GM12864 (cell line): ENCODE measurements at regions not wholly inside any gene's neighbourhood (a gene's known extent, or its start where the extent isn't known, plus 50 kb on each side); places are given as distances from the start of the nearest gene placed in this dataset.
"Not testable (repeated sequence)": the region's sequence is repeated elsewhere in the genome, so short reads cannot be mapped to it uniquely, and the experiment has no call there.

ENCODE experiments used
- DNase-seq: peaks from one replicate; pipeline ENCODE4 v3.0.0-alpha.2; 2011; ENCODE audit warnings: low read depth
- H3K4me3 ChIP-seq: 2 replicates; pipeline ENCODE4 v1.5.1; 2011; ENCODE audit warnings: mild to moderate bottlenecking, low read depth, low read length, control low read depth
- TF ChIP-seq, protein P1 (sequence below): IDR thresholded peaks from 2 replicates; pipeline ENCODE4 v1.5.1; 2011; ENCODE audit warnings: low read depth, mild to moderate bottlenecking, moderate library complexity, low read length, control low read depth, inconsistent platforms; ENCODE audit errors: missing control alignments

DNA sequence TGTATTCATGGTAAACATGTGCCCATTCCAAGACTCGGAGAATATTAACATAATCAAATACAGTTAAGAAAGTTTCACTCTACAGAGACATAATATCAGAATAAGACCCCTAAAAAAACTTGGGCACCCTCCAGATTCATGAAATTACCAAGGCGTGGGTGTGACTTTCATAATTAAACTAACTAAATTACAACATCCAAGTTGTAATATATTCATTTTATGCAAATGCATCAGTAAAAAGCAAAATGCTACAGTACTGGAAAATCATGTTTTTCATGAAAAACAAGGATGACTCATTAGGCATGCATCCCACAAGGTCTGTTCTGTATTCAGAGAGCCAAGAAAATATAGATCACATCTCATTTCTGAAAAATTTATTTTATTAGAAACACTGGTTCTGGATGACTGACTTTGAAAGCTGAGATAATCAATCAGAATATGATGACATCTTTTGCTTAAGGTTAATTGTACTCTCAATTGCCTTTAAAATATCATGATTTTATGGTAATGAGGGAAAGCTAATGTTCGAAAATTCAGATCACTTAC, 248.8 kb upstream of the SMIM30 start:
- TF ChIP-seq, protein P1, sequence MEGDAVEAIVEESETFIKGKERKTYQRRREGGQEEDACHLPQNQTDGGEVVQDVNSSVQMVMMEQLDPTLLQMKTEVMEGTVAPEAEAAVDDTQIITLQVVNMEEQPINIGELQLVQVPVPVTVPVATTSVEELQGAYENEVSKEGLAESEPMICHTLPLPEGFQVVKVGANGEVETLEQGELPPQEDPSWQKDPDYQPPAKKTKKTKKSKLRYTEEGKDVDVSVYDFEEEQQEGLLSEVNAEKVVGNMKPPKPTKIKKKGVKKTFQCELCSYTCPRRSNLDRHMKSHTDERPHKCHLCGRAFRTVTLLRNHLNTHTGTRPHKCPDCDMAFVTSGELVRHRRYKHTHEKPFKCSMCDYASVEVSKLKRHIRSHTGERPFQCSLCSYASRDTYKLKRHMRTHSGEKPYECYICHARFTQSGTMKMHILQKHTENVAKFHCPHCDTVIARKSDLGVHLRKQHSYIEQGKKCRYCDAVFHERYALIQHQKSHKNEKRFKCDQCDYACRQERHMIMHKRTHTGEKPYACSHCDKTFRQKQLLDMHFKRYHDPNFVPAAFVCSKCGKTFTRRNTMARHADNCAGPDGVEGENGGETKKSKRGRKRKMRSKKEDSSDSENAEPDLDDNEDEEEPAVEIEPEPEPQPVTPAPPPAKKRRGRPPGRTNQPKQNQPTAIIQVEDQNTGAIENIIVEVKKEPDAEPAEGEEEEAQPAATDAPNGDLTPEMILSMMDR = no peak
- no peak for DNase-seq
- H3K4me3 ChIP-seq = no peak overlapping the region

DNA sequence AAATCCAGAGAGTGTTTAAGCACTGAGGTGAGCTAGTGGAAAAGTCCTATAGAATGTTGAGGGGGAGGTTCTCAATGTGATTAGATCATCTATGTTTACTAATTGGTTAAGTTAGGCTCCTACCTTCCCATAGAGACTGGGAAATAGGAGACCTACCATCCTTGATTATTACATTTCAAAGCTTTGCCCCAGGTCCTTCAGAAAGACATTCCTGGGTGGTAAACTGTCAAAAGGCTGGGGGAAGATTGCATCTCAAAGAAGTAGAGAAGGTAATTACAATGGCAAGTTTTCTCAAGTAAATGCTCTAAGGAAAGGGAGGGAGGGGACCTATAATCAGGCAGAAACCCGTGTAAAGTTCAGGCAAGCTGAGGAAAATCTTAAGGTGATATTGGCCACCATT, 247.8 kb upstream of the SMIM30 start:
- H3K4me3 ChIP-seq = no peak overlapping the region
- TF ChIP-seq, protein P1 = no peak
- no peak for DNase-seq

DNA sequence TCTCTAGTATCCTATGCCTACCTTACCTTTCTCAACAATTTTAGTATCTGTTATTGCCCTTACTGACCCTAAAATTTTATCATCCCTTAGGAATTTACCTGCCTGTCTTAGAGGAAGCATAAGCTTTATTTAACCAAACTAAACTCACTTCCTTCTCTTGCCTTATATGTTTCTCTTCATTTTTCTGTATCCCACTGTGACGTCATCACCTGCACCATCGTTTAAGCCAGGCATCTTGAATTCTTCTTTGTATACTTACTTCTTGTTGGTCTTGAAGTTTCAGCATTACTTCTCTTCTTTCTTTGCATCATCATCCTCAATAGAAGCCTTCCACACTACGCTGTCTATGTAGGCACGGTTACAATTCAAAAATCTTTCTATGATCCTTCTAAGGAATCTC, 231.0 kb upstream of the SMIM30 start:
- H3K4me3 ChIP-seq = no peak overlapping the region
- TF ChIP-seq, protein P1 = no peak
- DNase-seq = no peak

- no peak for DNase-seq
- TF ChIP-seq, protein P1 = no peak
- H3K4me3 ChIP-seq = no peak overlapping the region
Measured at GRCh38 chr7:113339661-113340060, 221.3 kb upstream of the SMIM30 start.

DNA sequence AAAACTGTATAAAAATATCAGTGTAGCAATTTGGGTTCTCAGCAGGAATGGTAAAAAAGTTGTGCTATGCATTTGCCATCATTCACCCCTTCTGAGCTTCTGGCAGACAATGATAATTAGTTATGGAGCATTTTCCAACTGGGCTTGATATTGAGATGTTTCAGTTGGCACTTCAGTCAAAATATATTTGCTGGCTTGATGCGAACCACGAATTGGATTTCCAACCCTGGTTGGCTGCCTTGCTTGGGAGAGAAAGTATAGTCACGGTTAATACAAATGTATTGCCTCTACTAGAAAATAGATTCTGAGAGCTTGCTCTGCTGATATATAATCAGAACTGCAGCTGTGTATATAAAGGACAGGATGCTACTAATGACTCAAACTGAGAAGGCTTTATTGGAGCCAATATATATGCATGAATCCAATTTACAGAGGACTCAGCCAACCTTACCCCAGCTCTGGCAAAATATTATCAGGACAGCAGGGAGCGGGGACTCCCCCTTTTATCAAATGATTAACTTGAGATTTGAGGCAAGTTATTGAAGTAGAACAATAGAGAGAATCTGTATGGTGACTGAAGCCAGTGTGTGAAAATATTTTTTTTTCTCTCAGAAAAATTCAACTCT, 219.8 kb upstream of the SMIM30 start:
- H3K4me3 ChIP-seq = no peak overlapping the region
- DNase-seq = no peak
- TF ChIP-seq, protein P1 = no peak

GRCh38 chr7:113336838-113337237, 218.5 kb upstream of the SMIM30 start:
- DNase-seq, H3K4me3 ChIP-seq: not testable (repeated sequence)

DNA sequence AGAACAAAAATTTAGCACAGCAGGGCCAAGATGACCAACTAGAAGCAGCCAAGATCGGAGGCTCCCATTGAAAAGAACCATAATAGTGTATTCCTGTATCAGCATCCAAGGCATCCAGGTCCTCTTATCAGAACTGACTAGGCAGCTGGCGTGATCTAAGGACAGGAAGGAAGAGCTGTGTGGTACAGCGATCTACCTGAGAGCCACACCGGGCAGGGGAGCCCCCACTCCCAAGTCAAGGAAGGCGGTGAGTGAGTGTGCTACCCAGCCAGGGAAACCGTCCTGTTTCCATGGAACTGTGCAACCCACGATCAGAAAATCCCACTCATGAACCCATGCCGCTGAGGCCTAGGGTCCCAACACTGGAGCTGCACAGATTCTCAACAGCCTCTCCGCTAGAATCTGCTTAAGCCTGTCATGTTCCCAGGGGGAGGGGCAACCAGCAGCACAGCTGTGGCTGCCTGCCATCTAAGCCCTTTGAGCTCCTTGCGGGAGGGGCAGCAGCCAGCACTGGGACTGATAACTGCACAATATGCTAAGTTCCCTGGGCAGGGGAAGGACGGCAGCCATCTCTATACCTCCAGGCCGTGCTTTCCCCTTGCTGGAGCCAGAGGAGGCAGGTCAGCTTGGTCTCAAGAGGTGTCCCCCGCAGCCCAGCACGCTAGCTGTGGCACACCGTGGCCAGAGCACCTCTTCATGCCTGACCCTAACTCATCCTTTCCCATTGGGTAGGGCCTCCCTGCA, 213.0 kb upstream of the SMIM30 start:
- TF ChIP-seq, protein P1 = no peak
- DNase-seq = no peak
- no peak overlapping the region for H3K4me3 ChIP-seq
